H1 (cell line): ENCODE measurements at regions not wholly inside any gene's neighbourhood (a gene's known extent, or its start where the extent isn't known, plus 50 kb on each side); places are given as distances from the start of the nearest gene placed in this dataset.

Experiments used
- CTCF ChIA-PET: fragments of 300-600 bp; sonication (Branson Sonifier 250); formaldehyde crosslinking; loops from one replicate; lab custom pipeline; 2021; ENCODE audit not compliant: partially characterized antibody; lab: Charles Lee
- POLR2A ChIA-PET: fragments of 300-600 bp; sonication (Branson Sonifier 250); formaldehyde crosslinking; loops from one replicate; lab custom pipeline; 2021; ENCODE audit warnings: inconsistent platforms; ENCODE audit not compliant: partially characterized antibody; lab: Charles Lee
- DNase-seq, 2 experiments: peaks; one replicate each; pipeline versions ENCODE4 v3.0.0 to v3.0.0-alpha.2; 2010 to 2022; ENCODE audit warnings: low spot score in 2 of 2, low read depth in 1 of 2, mixed read lengths in 1 of 2
- FAIRE-seq: peaks from 2 replicates; lab custom pipeline; 2011; peaks lifted over from hg19 to GRCh38; lab: Jason Lieb, UNC
- H2AFZ ChIP-seq: 2 replicates; pipeline ENCODE4 v1.8.1; 2012; ENCODE audit warnings: low read length, inconsistent platforms
- H2AK5ac ChIP-seq: 2 replicates; pipeline ENCODE4 v1.6.1; 2013; ENCODE audit warnings: low read depth, low read length
- H2BK120ac ChIP-seq: replicated peaks from 2 replicates; pipeline ENCODE3; 2013; ENCODE audit warnings: low read depth, low read length, inconsistent platforms
- H2BK12ac ChIP-seq: 2 replicates; pipeline ENCODE4 v1.6.1; 2013; ENCODE audit warnings: low read depth, low read length
- H2BK15ac ChIP-seq: 2 replicates; pipeline ENCODE4 v1.6.1; 2013; ENCODE audit warnings: low read length
- H2BK20ac ChIP-seq: 2 replicates; pipeline ENCODE4 v1.6.1; 2013; ENCODE audit warnings: low read length
- H2BK5ac ChIP-seq: 2 replicates; pipeline ENCODE4 v1.6.1; 2013; ENCODE audit warnings: low read depth, low read length
- H3K14ac ChIP-seq: 2 replicates; pipeline ENCODE4 v1.6.1; 2013; ENCODE audit warnings: inconsistent platforms; ENCODE audit not compliant: insufficient read length
- H3K18ac ChIP-seq: 2 replicates; pipeline ENCODE4 v1.6.1; 2013; ENCODE audit warnings: low read length; ENCODE audit errors: extremely low read depth
- H3K23ac ChIP-seq: 2 replicates; pipeline ENCODE4 v1.6.1; 2013; ENCODE audit warnings: inconsistent platforms; ENCODE audit not compliant: insufficient read length
- H3K23me2 ChIP-seq: 2 replicates; pipeline ENCODE4 v1.6.1; 2013; ENCODE audit warnings: low read depth, low read length
- H3K27ac ChIP-seq: 2 replicates; pipeline ENCODE4 v1.6.1; 2011; ENCODE audit warnings: low read depth, low read length, inconsistent platforms
- H3K27me3 ChIP-seq, 4 experiments: replicated peaks in 1 of 4; 1 replicate in 1 of 4; 2 replicates in 3 of 4; pipeline versions ENCODE4 v1.6.1 to v1.8.1; 2011 to 2013; ENCODE audit warnings: low read length in 3 of 4, mild to moderate bottlenecking in 3 of 4, inconsistent platforms in 2 of 4, mixed read lengths in 2 of 4, moderate library complexity in 1 of 4; ENCODE audit not compliant: control insufficient read depth in 3 of 4, insufficient read depth in 3 of 4; ENCODE audit errors: extremely low read depth in 1 of 4
- H3K36me3 ChIP-seq, 4 experiments: 2 replicates each; pipeline versions ENCODE4 v1.6.1 to v1.8.1; 2011 to 2013; ENCODE audit warnings: mild to moderate bottlenecking in 4 of 4, low read length in 3 of 4, moderate library complexity in 2 of 4, control low read depth in 1 of 4, inconsistent platforms in 1 of 4; ENCODE audit not compliant: insufficient read depth in 4 of 4, control insufficient read depth in 2 of 4
- H3K4ac ChIP-seq: replicated peaks from 2 replicates; pipeline ENCODE3; 2013; ENCODE audit warnings: low read length, low read depth, mixed read lengths, inconsistent platforms; ENCODE audit not compliant: insufficient read length
- H3K4me1 ChIP-seq, 4 experiments: replicated peaks in 1 of 4; 1 replicate in 1 of 4; 2 replicates in 3 of 4; pipeline versions ENCODE4 v1.6.1 to v1.8.1; 2011 to 2013; ENCODE audit warnings: low read length in 3 of 4, inconsistent platforms in 2 of 4, mixed read lengths in 1 of 4; ENCODE audit not compliant: insufficient read depth in 4 of 4, control insufficient read depth in 3 of 4
- H3K4me2 ChIP-seq, 2 experiments: 2 replicates each; pipeline versions ENCODE4 v1.6.1 to v1.8.1; 2011 to 2013; ENCODE audit warnings: low read depth in 2 of 2, low read length in 2 of 2, control low read depth in 1 of 2, inconsistent platforms in 1 of 2, mild to moderate bottlenecking in 1 of 2; ENCODE audit not compliant: insufficient read depth in 1 of 2
- H3K4me3 ChIP-seq, 4 experiments: fragments of 200-600, 300-600 bp in 1 of 4; sonication (generic), shearing (Covaris generic), sonication (Bioruptor Twin) in 1 of 4; 2 replicates each; pipeline versions ENCODE4 v1.5.1 to v1.8.1; 2011 to 2016; ENCODE audit warnings: low read length in 4 of 4, low read depth in 3 of 4, control low read depth in 2 of 4, inconsistent platforms in 2 of 4, mild to moderate bottlenecking in 2 of 4, mixed read lengths in 1 of 4, moderate library complexity in 1 of 4; ENCODE audit not compliant: insufficient read depth in 2 of 4; ENCODE audit errors: extremely low read depth in 1 of 4
- H3K56ac ChIP-seq: replicated peaks from 2 replicates; pipeline ENCODE3; 2013; ENCODE audit warnings: low read depth, mild to moderate bottlenecking, mixed read lengths, low read length, inconsistent platforms; ENCODE audit not compliant: insufficient read length
- H3K79me1 ChIP-seq: 2 replicates; pipeline ENCODE4 v1.6.1; 2013; ENCODE audit warnings: low read depth, low read length, control low read depth
- H3K79me2 ChIP-seq, 2 experiments: 2 replicates each; pipeline versions ENCODE4 v1.6.1 to v1.8.1; 2012 to 2013; ENCODE audit warnings: low read length in 2 of 2, mild to moderate bottlenecking in 2 of 2, inconsistent platforms in 1 of 2; ENCODE audit not compliant: insufficient read depth in 2 of 2, control insufficient read depth in 1 of 2
- H3K9ac ChIP-seq, 4 experiments: replicated peaks in 1 of 4; 1 replicate in 1 of 4; 2 replicates in 3 of 4; pipeline versions ENCODE4 v1.6.1 to v1.8.1; 2011 to 2013; ENCODE audit warnings: low read depth in 3 of 4, low read length in 3 of 4, control low read depth in 2 of 4, mild to moderate bottlenecking in 2 of 4, moderate library complexity in 2 of 4, inconsistent platforms in 1 of 4; ENCODE audit errors: extremely low read depth in 1 of 4
- H3K9me3 ChIP-seq, 2 experiments: 2 replicates each; pipeline versions ENCODE4 v1.6.1 to v1.8.1; 2012 to 2013; ENCODE audit warnings: mild to moderate bottlenecking in 2 of 2, moderate library complexity in 2 of 2, control low read depth in 1 of 2, inconsistent platforms in 1 of 2, low read depth in 1 of 2, low read length in 1 of 2, mixed read lengths in 1 of 2; ENCODE audit not compliant: insufficient read depth in 2 of 2
- H4K20me1 ChIP-seq, 2 experiments: replicated peaks in 1 of 2; 2 replicates each; pipeline versions ENCODE3 to v1.8.1; 2011 to 2013; ENCODE audit warnings: inconsistent platforms in 2 of 2, low read length in 2 of 2, mild to moderate bottlenecking in 1 of 2; ENCODE audit not compliant: insufficient read depth in 2 of 2, control insufficient read depth in 1 of 2
- H4K5ac ChIP-seq: 2 replicates; pipeline ENCODE4 v1.6.1; 2013; ENCODE audit warnings: low read length, low read depth, mixed read lengths, inconsistent platforms; ENCODE audit not compliant: insufficient read length
- H4K8ac ChIP-seq: 2 replicates; pipeline ENCODE4 v1.8.0; 2013; ENCODE audit warnings: mild to moderate bottlenecking, moderate library complexity, low read length, inconsistent platforms; ENCODE audit not compliant: insufficient read depth; ENCODE audit errors: extremely low read depth
- H4K91ac ChIP-seq: replicated peaks from 2 replicates; pipeline ENCODE3; 2013; ENCODE audit warnings: low read length, mixed read lengths, inconsistent platforms; ENCODE audit not compliant: insufficient read length
- RAD21 ChIP-seq, 2 experiments: IDR thresholded peaks in 1 of 2; conservative IDR thresholded peaks in 1 of 2; 2 replicates each; pipeline ENCODE4 v1.6.1; 2011; ENCODE audit warnings: low read depth in 2 of 2, low read length in 2 of 2, improper control_type of control experiment in 1 of 2, inconsistent platforms in 1 of 2, mild to moderate bottlenecking in 1 of 2, moderate library complexity in 1 of 2
- SIX5 ChIP-seq: IDR thresholded peaks from 2 replicates; pipeline ENCODE4 v1.6.1; 2011; ENCODE audit warnings: mild to moderate bottlenecking, low read depth, low read length
- WGBS, 2 experiments: shearing (Covaris generic) in 1 of 2; methylation state at CpG; one replicate each; pipeline versions ENCODE4 v1.1.6 to v1.1.7; 2013 to 2015; ENCODE audit warnings: low lambda C conversion rate in 2 of 2, mixed read lengths in 2 of 2, inconsistent platforms in 1 of 2, low coverage in 1 of 2, missing lambda C conversion rate in 1 of 2; ENCODE audit not compliant: insufficient replicate concordance in 2 of 2, insufficient coverage in 1 of 2, insufficient read length in 1 of 2; ENCODE audit errors: extremely low coverage in 1 of 2, missing lambda C conversion rate in 1 of 2; 5-methylcytosine and 5-hydroxymethylcytosine counted together

DNA sequence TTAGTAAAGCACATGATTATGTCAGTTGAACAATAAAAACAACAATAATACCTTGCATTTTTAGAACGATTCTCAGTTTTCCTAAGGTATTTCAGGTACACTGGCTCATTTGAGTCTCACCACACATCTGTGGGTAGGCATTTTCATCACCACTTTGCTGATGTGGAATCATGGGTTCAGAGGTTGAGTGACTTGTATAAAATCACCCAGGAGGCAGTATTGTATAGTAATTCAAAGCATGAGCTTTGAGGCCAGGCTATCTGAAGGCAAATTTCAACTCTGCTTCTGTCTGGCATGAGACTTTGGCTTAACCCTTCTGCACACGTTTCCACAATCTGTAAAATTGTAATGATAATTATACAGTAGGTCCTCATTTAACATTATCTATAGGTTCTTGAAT lies 183.9 kb upstream of the CMC1 start:
- no peak overlapping the region for H2BK20ac ChIP-seq
- H3K23me2 ChIP-seq: no peaks in the 10 kb centered on the region; the same call in 1 of the 2 replicates
- POLR2A ChIA-PET: no interaction called here
- H4K20me1 ChIP-seq: no peaks in the 10 kb centered on the region
- H2AFZ ChIP-seq: no peak overlapping the region
- no peak overlapping the region for H3K56ac ChIP-seq
- H2BK15ac ChIP-seq: no peak overlapping the region
- H3K36me3 ChIP-seq: no peaks in the 10 kb centered on the region
- H3K9me3 ChIP-seq: no peaks in the 10 kb centered on the region
- H3K4ac ChIP-seq: no peak overlapping the region
- H3K27me3 ChIP-seq: no peaks in the 10 kb centered on the region
- no peak overlapping the region for H3K18ac ChIP-seq
- H3K79me2 ChIP-seq: peaks cover 0 to 13% of the 10 kb centered on the region in 2 experiments; a peak in 1 of 4 replicates
- H3K79me1 ChIP-seq: no peaks in the 10 kb centered on the region
- H2BK12ac ChIP-seq: no peak overlapping the region
- no peak overlapping the region for H4K5ac ChIP-seq
- peaks cover 0 to 8% (median 1%) of the 10 kb centered on the region in 4 experiments; a peak in 1 of 7 replicates for H3K4me1 ChIP-seq
- H3K14ac ChIP-seq: no peak overlapping the region
- H4K8ac ChIP-seq: no peak overlapping the region
- CTCF ChIA-PET: interaction anchor here (0.9 to 1.1 kb wide), 2 partner anchors 22 to 346 kb away, joined by 3 read pairs; no protein-coding TSS in a partner anchor
- no peak for TF ChIP-seq SIX5
- 0 out of 4 replicates have a peak, but pooled peaks of 1 of the 2 experiments have one; percentile 16 for TF ChIP-seq RAD21 (IDR thresholded peaks at IDR 0.05 in 1 of 2, conservative IDR thresholded peaks at IDR 0.05 in 1 of 2; ENCODE audit: low read depth in 2 of 2, low read length in 2 of 2)
- TF ChIP-seq, all 59 proteins: peak for 1
- no peak overlapping the region for H3K23ac ChIP-seq
- no peak overlapping the region for H2BK5ac ChIP-seq
- no peak overlapping the region for H2BK120ac ChIP-seq
- H3K9ac ChIP-seq: no peak overlapping the region
- H3K27ac ChIP-seq: no peak overlapping the region
- no peak for DNase-seq
- H3K4me2 ChIP-seq: peak overlapping the region in 1 of 2 experiments; percentile 34; a peak in 2 of 4 replicates
- no peak overlapping the region for H4K91ac ChIP-seq
- H3K4me3 ChIP-seq: no peak overlapping the region
- no peak overlapping the region for H2AK5ac ChIP-seq
- 79% methylated on average over 2 of the region's 2 CpGs; no CpG with 5 or more reads in 1 of the 2 experiments for WGBS, 2 experiments
- FAIRE-seq: no peak
